ENCODE measurements at regions not wholly inside any gene's neighbourhood (a gene's known extent, or its start where the extent isn't known, plus 50 kb on each side); places are given as distances from the start of the nearest gene placed in this dataset.

DNA sequence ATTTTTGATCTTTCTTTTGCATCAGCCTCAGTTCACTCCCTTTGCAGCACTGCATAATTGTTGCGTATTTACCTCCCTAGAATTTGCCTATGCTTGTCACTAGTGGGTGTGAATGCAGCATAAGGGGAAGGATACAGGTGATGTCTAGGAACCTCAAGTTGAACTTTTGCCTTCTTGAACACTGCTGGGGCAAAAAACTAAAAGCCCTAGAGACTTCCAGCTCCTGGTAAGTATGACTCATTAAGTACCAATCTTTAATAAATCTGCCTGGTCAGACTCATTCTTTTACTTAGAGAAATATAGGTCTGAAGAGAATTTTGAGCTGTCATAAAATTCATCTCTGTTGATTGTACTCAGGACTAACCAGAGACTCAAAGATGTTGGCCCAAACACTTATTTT lies 547.3 kb upstream of the FANCL start (continued):
- TF ChIP-seq, protein P1, sequence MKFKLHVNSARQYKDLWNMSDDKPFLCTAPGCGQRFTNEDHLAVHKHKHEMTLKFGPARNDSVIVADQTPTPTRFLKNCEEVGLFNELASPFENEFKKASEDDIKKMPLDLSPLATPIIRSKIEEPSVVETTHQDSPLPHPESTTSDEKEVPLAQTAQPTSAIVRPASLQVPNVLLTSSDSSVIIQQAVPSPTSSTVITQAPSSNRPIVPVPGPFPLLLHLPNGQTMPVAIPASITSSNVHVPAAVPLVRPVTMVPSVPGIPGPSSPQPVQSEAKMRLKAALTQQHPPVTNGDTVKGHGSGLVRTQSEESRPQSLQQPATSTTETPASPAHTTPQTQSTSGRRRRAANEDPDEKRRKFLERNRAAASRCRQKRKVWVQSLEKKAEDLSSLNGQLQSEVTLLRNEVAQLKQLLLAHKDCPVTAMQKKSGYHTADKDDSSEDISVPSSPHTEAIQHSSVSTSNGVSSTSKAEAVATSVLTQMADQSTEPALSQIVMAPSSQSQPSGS (IDR thresholded peaks at IDR 0.05; ENCODE audit: low read length), result no peak
- TF ChIP-seq BACH1 (IDR thresholded peaks at IDR 0.05; ENCODE audit: low read length), result no peak
- TF ChIP-seq, protein P2, sequence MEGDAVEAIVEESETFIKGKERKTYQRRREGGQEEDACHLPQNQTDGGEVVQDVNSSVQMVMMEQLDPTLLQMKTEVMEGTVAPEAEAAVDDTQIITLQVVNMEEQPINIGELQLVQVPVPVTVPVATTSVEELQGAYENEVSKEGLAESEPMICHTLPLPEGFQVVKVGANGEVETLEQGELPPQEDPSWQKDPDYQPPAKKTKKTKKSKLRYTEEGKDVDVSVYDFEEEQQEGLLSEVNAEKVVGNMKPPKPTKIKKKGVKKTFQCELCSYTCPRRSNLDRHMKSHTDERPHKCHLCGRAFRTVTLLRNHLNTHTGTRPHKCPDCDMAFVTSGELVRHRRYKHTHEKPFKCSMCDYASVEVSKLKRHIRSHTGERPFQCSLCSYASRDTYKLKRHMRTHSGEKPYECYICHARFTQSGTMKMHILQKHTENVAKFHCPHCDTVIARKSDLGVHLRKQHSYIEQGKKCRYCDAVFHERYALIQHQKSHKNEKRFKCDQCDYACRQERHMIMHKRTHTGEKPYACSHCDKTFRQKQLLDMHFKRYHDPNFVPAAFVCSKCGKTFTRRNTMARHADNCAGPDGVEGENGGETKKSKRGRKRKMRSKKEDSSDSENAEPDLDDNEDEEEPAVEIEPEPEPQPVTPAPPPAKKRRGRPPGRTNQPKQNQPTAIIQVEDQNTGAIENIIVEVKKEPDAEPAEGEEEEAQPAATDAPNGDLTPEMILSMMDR (IDR thresholded peaks at IDR 0.05; ENCODE audit: control extremely low read depth in 1 of 3, insufficient read depth in 1 of 3, low read depth in 1 of 3, low read length in 3 of 3), result no peak
- no peak for TF ChIP-seq SUZ12 (IDR thresholded peaks at IDR 0.05; ENCODE audit: low read length)
- no peak for TF ChIP-seq EGR1 (IDR thresholded peaks at IDR 0.05; ENCODE audit: borderline replicate concordance, low read depth, low read length)
- TF ChIP-seq RFX5 (IDR thresholded peaks at IDR 0.05; ENCODE audit: borderline replicate concordance, low read depth, low read length), result no peak
- TF ChIP-seq, protein P3, sequence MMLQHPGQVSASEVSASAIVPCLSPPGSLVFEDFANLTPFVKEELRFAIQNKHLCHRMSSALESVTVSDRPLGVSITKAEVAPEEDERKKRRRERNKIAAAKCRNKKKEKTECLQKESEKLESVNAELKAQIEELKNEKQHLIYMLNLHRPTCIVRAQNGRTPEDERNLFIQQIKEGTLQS (IDR thresholded peaks at IDR 0.05; ENCODE audit: insufficient read depth, low read depth, low read length), result no peak
